ENCODE measurements at regions not wholly inside any gene's neighbourhood (a gene's known extent, or its start where the extent isn't known, plus 50 kb on each side); places are given as distances from the start of the nearest gene placed in this dataset.
A peak's percentile ranks its signal among the peaks of the same experiment; 100 is the strongest.

DNA sequence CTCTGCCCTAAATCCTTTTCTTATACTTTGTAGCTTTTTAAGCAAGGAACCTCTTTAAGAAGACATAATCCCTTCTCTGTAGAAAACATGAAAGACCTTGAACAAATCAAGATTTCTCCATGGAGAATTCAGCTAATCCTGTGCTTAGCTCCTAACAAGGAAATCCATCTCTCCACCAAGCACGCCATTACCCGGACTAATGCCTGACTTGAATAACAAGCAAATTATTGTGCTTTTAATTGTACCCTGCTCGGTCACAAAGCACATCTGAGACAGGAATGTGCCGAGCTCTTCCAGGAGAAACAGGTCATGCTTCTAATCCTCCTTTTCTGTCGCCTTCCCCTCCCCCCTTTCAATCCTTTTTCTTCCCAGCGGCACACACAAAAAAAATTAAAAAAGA is 141.3 kb downstream of the PSAT1 start:
- no peak for DNase-seq (ENCODE audit: low read depth)
- Histone ChIP-seq H3K4me3 (ENCODE audit: low read depth, low read length) (no peak overlapping the region), H3K27me3 (ENCODE audit: control insufficient read depth, insufficient read depth, low read length) (no peaks in the 10 kb centered on the region), H3K36me3 (ENCODE audit: control insufficient read depth, insufficient read depth, low read length) (no peaks in the 10 kb centered on the region)
- TF ChIP-seq, protein P1, sequence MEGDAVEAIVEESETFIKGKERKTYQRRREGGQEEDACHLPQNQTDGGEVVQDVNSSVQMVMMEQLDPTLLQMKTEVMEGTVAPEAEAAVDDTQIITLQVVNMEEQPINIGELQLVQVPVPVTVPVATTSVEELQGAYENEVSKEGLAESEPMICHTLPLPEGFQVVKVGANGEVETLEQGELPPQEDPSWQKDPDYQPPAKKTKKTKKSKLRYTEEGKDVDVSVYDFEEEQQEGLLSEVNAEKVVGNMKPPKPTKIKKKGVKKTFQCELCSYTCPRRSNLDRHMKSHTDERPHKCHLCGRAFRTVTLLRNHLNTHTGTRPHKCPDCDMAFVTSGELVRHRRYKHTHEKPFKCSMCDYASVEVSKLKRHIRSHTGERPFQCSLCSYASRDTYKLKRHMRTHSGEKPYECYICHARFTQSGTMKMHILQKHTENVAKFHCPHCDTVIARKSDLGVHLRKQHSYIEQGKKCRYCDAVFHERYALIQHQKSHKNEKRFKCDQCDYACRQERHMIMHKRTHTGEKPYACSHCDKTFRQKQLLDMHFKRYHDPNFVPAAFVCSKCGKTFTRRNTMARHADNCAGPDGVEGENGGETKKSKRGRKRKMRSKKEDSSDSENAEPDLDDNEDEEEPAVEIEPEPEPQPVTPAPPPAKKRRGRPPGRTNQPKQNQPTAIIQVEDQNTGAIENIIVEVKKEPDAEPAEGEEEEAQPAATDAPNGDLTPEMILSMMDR (IDR thresholded peaks at IDR 0.05; ENCODE audit: insufficient read depth, low read length, poor library complexity, severe bottlenecking): no peak

DNA sequence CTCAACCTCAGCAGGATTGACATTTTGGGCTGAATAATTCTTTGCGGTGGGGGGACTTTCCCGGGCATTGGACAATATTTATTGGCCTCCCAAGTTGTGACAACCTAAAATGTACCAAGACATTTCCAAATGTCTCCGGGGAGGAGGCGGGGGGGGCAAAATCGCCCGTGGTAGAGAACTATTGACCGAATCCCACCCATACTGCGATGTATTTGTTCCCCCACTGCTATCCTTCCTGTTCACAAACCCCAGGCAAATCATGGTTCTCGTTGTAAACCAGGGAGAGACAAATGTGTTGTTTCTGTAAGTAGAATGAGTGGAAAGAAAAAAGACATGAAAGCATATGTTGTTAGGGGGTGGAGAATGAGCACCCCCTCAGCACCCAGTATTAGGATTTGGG is 141.9 kb downstream of the PSAT1 start:
- TF ChIP-seq, protein P1 (IDR thresholded peaks at IDR 0.05; ENCODE audit: insufficient read depth, low read length, poor library complexity, severe bottlenecking): no peak
- Histone ChIP-seq H3K4me3 (ENCODE audit: low read depth, low read length) (no peak overlapping the region), H3K36me3 (ENCODE audit: control insufficient read depth, insufficient read depth, low read length) (no peaks in the 10 kb centered on the region), H3K27me3 (ENCODE audit: control insufficient read depth, insufficient read depth, low read length) (no peaks in the 10 kb centered on the region)
- DNase-seq (ENCODE audit: low read depth): no peak

DNA sequence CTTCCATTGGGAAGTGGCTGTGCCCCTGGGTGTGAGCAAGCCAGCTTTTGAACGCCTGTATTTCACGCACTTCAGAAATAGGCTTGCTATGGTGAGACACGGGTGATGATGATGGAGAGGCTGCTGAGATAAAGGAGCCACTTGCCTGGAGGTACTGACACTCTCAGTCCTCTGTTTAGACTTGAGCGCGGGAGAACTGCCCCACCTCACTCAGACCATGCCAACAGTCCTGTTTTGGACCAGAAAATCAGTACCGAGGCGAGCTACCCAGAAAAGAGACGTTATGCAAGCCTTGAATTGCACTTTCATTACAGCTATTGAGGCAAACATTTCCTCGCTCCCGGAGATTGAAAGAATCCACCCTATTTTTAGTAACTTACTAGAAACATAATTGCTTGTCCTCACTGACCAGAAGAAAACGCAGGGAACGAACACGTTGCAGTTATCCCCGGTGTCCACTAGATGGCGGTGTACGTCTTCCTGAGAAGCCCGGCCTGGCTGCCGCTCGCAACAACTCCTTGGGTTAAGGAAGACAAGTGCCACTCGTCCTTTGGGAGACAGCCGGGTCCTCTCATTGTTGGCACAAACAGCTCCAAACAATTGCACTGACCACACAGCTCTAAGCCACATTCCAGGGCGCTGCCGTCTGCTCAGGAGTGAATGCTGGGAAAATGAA is 142.4 kb downstream of the PSAT1 start:
- DNase-seq (ENCODE audit: low read depth): peak; percentile 29
- Histone ChIP-seq H3K36me3 (ENCODE audit: control insufficient read depth, insufficient read depth, low read length) (no peaks in the 10 kb centered on the region), H3K27me3 (ENCODE audit: control insufficient read depth, insufficient read depth, low read length) (no peaks in the 10 kb centered on the region), H3K4me3 (ENCODE audit: low read depth, low read length) (no peak overlapping the region)
- TF ChIP-seq, protein P1 (IDR thresholded peaks at IDR 0.05; ENCODE audit: insufficient read depth, low read length, poor library complexity, severe bottlenecking): peak; percentile 89

DNA sequence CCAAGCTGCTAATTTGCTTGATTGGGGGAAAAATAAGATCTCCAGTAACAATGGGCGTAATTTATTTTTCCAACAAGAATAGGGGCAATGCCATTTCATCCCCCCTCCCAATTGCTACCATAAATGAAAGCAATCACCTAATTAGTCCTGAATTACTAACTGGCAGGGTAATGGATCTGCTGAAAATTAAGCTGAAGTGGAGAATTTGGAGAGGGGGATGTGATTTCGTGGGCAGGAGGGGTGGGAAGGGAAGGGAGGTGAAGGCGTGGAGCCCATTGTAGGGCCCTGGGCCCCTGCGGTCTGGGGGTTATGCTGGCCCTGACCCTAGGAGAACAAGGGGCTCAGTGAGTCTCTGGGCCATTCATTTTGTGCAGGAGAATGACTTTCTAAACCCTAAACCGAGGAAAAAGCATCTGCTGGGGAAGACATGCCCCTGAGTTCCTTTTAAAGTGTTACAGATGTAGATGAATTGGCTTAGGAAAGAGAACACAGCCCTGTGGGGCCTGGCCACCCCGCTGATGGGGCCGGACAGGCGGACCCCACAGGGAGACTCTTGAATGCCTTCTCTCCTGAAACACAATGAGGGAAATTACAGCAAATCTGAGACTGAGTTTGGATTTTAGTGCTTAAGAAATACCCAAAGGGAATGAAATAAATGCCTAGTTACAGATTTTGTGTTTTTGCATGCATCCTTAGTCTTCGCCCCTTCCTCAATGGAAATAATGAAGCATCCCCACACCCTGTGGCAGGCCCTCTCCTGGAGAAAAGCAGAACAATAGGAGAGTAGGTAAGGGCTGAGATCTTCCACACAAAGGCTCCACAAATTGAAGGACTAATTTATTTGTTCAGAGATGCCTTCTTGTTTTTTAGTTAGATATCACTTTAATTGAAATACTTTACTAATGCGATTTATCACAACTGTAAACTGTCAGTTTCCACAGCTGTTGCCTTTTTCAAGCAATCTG is 143.2 kb downstream of the PSAT1 start:
- DNase-seq (ENCODE audit: low read depth): no peak
- Histone ChIP-seq H3K27me3 (ENCODE audit: control insufficient read depth, insufficient read depth, low read length) (no peaks in the 10 kb centered on the region), H3K4me3 (ENCODE audit: low read depth, low read length) (no peak overlapping the region), H3K36me3 (ENCODE audit: control insufficient read depth, insufficient read depth, low read length) (no peaks in the 10 kb centered on the region)
- TF ChIP-seq, protein P1 (IDR thresholded peaks at IDR 0.05; ENCODE audit: insufficient read depth, low read length, poor library complexity, severe bottlenecking): no peak

DNA sequence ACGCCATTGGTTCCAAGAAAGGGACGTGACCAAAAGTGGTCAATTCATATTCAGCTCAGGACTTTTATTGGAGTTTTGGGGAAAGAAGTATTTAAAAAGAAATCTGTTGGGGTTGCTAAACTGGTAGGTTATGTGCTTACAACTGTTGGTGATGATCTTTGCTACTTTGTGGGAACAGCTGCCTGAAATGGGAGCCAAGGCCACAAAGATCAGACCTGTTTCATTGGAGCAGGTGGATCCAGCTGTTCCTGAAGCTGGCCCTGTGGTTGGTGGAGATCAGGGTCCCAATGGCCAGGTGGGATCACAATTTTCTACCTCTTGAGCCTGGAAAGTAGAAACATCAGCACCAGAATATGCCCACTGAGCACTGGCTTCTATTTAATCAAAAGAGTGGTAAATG is 144.5 kb downstream of the PSAT1 start:
- TF ChIP-seq, protein P1 (IDR thresholded peaks at IDR 0.05; ENCODE audit: insufficient read depth, low read length, poor library complexity, severe bottlenecking): no peak
- H3K27me3 ChIP-seq (ENCODE audit: control insufficient read depth, insufficient read depth, low read length): no peaks in the 10 kb centered on the region
- DNase-seq (ENCODE audit: low read depth): no peak
- H3K4me3 ChIP-seq (ENCODE audit: low read depth, low read length): no peak overlapping the region
- H3K36me3 ChIP-seq (ENCODE audit: control insufficient read depth, insufficient read depth, low read length): no peaks in the 10 kb centered on the region
